ENCODE measurements at regions not wholly inside any gene's neighbourhood (a gene's known extent, or its start where the extent isn't known, plus 50 kb on each side); places are given as distances from the start of the nearest gene placed in this dataset.

DNA sequence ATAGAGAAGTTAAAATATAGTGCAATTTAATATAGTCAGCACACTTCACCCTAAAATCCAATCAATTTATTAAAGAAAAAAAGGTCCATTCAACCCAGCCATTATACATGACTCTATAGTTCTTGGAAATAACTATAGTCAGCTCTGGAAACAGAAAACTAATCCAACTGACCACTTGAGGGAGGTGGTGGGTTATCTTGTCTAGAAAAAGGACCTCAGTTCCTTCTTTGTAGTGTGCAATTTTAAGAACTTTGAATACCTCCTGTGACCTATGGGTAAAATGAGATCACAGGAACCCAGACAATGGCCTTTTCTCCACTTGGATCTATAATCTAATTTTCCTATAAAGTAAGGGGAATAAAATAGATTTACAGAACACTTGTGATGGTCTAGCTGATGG lies 163.6 kb upstream of the CENPW start:
- TF ChIP-seq CTCF (conservative IDR thresholded peaks at IDR 0.05; ENCODE audit: low read depth, low read length) (peak; percentile 66), EZH2 (IDR thresholded peaks at IDR 0.05; ENCODE audit: low read length, unreplicated experiment) (no peak)
